ENCODE measurements at regions not wholly inside any gene's neighbourhood (a gene's known extent, or its start where the extent isn't known, plus 50 kb on each side); places are given as distances from the start of the nearest gene placed in this dataset.

DNA sequence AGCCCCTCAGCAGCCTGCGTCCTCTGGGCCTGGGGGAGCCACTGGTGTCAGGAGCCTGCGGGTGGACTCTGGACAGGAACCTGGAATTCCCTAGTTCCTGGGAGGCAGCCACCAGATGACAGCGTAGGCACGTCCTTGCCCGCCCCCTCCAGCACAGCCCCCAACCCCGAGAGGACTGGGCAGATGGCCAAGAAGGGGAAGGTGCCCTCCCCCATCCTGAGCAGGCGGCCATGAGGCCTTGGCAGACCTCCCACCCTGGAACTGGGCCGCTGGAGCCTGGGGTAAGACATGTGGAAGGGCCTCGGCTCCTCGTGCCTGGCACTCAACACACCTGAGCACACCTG, 60.4 kb upstream of the FBRSL1 start:
- H3K4me3 ChIP-seq (ENCODE audit: low read depth, low read length) = no peak overlapping the region
- no peak for TF ChIP-seq CTCF (IDR thresholded peaks at IDR 0.05; ENCODE audit: insufficient read depth, low read length)
- DNase-seq (ENCODE audit: low read depth) = no peak

DNA sequence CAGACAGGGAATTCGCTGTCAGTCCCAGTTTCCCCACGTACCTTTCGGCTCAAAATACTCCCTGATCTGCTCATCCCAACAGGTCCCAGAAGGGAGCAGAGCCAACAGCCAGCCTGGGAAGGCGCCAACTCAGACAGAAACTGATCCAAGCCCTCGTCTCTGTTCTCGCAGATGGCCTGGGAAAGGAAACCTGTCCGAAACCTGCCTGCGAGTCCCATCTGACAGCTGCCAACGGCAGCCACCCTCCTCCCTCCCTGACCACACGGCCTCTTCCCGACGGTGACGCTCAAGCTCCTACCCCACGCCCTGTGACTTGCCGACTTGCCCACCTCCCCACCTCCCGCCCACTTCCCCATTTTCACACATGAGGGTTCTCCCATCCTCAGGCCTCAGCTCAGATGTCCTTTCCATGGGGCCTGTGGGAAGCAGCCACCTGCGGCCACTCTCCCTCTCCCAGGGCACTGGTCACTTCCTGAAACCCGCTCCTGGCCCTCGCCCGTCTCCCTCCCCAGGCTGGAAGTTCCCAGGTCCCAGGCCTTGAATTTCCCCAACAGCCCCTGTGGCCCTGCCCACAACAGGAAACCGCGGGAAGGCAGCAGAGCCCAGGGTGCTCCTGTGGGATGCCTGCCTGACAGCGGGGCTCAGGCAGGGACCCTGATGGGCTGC, 60.9 kb upstream of the FBRSL1 start:
- no peak overlapping the region for H3K4me3 ChIP-seq (ENCODE audit: low read depth, low read length)
- DNase-seq (ENCODE audit: low read depth) = no peak

DNA sequence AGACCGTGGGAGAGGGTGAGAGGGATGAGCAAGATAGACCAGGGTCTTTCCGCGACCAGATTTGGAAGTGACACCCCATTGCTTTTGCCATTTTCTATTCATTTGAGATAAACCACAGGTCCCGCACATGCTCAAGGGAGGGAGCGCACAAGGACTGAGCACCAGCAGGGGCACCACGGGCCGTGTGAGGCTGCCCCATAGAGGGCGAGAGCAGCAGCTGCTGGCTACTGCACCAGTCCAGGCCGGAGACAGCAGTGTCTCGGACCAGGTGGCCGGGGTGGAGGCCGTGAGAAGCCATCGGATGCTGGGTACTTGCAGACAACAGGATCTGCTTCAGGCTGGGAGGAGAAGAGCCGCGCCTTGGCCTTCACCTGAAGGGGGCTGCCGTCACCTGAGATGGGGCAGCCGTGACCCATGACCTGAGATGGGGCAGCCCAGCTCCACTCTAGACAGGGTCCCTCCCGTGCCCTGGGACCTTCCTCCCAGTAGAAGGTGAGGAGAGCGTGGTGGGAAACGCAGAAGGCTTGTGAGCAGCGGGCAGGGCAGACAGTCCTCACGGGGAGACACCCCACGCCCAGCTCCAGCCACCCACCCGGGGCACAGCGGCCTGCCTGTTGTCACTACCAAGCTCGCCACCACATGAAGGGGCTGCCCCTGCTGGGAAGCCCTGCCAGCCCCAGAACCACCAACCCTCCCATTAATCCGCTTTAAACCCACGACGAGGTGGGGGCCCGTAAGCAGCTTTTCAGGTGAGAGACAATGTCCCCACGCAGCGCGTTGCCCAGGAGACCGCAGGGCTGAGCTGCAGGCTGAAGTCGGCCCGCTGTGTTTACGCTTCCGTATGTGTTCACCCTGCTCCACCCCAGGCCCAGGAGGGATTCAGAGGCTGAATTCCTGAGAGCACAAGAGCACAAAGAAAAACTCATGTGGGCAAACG, 61.7 kb upstream of the FBRSL1 start:
- DNase-seq (ENCODE audit: low read depth) = no peak
- no peak overlapping the region for H3K4me3 ChIP-seq (ENCODE audit: low read depth, low read length)
- no peak for TF ChIP-seq CTCF (IDR thresholded peaks at IDR 0.05; ENCODE audit: insufficient read depth, low read length)

More for the DNA sequence above, 60.9 kb upstream of the FBRSL1 start:
- no peak for TF ChIP-seq CTCF (IDR thresholded peaks at IDR 0.05; ENCODE audit: insufficient read depth, low read length)

- H3K4me3 ChIP-seq (ENCODE audit: low read depth, low read length) = no peak overlapping the region
- TF ChIP-seq CTCF (IDR thresholded peaks at IDR 0.05; ENCODE audit: insufficient read depth, low read length) = no peak
- no peak for DNase-seq (ENCODE audit: low read depth)
Measured at GRCh38 chr12:132427174-132427768, 62.7 kb upstream of the FBRSL1 start.

DNA sequence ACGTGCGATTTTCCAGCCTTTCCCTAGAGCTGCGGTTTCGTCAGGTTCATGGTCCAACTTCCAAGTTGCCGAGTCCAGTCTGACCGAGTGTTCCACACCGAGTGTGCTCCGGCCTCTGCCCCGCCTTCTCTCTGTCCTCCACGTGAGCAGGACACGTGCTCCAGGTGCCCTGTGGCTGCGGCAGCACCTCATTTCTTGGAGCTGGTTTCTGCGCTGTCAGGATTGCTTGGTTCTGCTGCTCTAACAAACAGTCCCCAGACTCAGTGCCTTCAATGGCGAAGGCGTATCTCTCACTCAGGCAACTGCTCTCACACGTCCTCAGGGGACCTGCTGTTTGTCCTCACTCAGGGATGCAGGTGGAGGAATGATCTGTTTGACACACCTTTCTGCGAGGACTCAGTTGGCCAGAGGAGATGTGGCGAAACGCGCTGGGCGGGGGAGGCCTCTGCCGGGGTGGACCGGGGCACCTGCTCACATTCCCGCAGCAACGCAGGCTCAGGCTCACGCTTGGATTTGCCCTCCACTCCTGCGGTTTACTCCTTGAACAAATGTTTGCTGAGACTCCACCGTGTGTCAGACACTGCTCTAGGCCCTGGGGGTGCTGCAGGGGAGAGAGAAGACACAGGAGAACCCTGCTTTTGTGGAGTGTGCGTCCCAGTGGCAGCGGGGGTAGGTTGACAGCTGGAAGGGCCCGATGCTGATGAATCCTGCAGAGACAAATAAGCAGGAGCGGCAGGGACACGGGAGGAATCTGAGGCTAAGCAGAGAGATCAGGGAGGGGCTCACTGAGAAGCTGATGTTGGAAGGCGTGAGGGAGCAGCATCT, 63.4 kb upstream of the FBRSL1 start:
- no peak for TF ChIP-seq CTCF (IDR thresholded peaks at IDR 0.05; ENCODE audit: insufficient read depth, low read length)
- DNase-seq (ENCODE audit: low read depth) = no peak
- no peak overlapping the region for H3K4me3 ChIP-seq (ENCODE audit: low read depth, low read length)

- no peak for DNase-seq (ENCODE audit: low read depth)
- no peak overlapping the region for H3K4me3 ChIP-seq (ENCODE audit: low read depth, low read length)
- TF ChIP-seq CTCF (IDR thresholded peaks at IDR 0.05; ENCODE audit: insufficient read depth, low read length) = no peak
Measured at GRCh38 chr12:132424811-132425210, 65.1 kb upstream of the FBRSL1 start.
